Upper lobe of left lung (tissue), 4 donors: ENCODE measurements at regions not wholly inside any gene's neighbourhood (a gene's known extent, or its start where the extent isn't known, plus 50 kb on each side); places are given as distances from the start of the nearest gene placed in this dataset.

ENCODE experiments used
- POLR2AphosphoS5 ChIP-seq, 2 donors: sonication (generic); formaldehyde crosslinking; IDR thresholded peaks; one replicate each; pipeline ENCODE4 v1.5.1; 2017; ENCODE audit warnings: antibody characterized with exemption in 2 of 2
- TF ChIP-seq, protein P1 (sequence below), 6 experiments: fragments of 450-650 bp in 4 of 6; fragments of 200-600 bp in 2 of 6; sonication (generic) in 2 of 6; IDR thresholded peaks; one replicate each; pipeline ENCODE4 v1.5.1; 2016 to 2019; ENCODE audit warnings: antibody characterized with exemption in 6 of 6

DNA sequence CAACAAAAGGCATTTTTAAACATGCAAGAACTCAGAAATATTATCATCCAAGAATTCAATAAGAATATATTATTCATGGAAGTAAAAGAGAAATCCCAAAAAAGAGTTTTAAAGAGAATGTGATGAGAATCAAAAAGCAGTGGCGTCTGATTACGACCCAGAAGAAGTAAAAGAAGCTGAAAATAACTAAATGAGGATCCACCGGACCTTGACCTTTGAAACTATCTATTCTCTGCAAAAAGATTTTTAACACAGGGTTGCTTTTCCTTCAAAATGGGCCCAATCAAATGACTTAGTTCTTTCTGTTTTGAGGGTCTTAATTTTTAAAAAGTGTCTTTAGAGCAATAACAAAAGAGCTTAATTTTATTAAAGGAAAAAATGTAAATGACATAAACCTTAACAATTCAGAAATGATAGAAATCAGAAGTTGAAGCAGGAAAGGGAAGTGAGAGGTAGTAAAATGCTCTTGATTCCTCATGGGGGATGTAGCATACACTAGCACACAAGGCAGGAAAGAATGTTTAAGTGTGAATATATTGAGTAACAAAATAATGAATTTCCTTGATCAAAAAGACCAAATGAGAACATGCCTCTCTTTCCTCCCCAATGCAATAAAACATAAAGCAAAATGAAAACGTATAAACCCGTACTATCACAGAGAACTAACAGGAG, 223.1 kb upstream of the PRDM1 start:
- TF ChIP-seq, protein P1, sequence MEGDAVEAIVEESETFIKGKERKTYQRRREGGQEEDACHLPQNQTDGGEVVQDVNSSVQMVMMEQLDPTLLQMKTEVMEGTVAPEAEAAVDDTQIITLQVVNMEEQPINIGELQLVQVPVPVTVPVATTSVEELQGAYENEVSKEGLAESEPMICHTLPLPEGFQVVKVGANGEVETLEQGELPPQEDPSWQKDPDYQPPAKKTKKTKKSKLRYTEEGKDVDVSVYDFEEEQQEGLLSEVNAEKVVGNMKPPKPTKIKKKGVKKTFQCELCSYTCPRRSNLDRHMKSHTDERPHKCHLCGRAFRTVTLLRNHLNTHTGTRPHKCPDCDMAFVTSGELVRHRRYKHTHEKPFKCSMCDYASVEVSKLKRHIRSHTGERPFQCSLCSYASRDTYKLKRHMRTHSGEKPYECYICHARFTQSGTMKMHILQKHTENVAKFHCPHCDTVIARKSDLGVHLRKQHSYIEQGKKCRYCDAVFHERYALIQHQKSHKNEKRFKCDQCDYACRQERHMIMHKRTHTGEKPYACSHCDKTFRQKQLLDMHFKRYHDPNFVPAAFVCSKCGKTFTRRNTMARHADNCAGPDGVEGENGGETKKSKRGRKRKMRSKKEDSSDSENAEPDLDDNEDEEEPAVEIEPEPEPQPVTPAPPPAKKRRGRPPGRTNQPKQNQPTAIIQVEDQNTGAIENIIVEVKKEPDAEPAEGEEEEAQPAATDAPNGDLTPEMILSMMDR (IDR thresholded peaks at IDR 0.05), result no peak
- TF ChIP-seq POLR2AphosphoS5 (IDR thresholded peaks at IDR 0.05), result no peak
